HCT116 (cell line): ENCODE measurements at regions not wholly inside any gene's neighbourhood (a gene's known extent, or its start where the extent isn't known, plus 50 kb on each side); places are given as distances from the start of the nearest gene placed in this dataset.

Source experiments
- CTCF ChIP-seq, 3 experiments: fragments of 200-600 bp in 1 of 3; sonication (generic) in 1 of 3; IDR thresholded peaks in 2 of 3; conservative IDR thresholded peaks in 1 of 3; 2 replicates each; pipeline ENCODE4 v1.5.1; 2012 to 2017; ENCODE audit warnings: low read depth in 2 of 3, low read length in 2 of 3, antibody characterized with exemption in 1 of 3, borderline replicate concordance in 1 of 3, control low read depth in 1 of 3, mild to moderate bottlenecking in 1 of 3, mixed read lengths in 1 of 3, mixed run types in 1 of 3, moderate library complexity in 1 of 3; ENCODE audit not compliant: insufficient read depth in 1 of 3
- EZH2phosphoT487 ChIP-seq: fragments of 200-600 bp; IDR thresholded peaks from 2 replicates; pipeline ENCODE4 v1.6.1; 2018; ENCODE audit warnings: antibody characterized with exemption, borderline replicate concordance
- POLR2A ChIP-seq: IDR thresholded peaks from 2 replicates; pipeline ENCODE4 v1.7.0; 2011; ENCODE audit warnings: borderline replicate concordance; ENCODE audit not compliant: insufficient read depth, insufficient read length; ENCODE audit errors: extremely low read depth
- REST ChIP-seq: IDR thresholded peaks from 2 replicates; pipeline ENCODE4 v1.6.1; 2012; ENCODE audit warnings: low read depth
- ZBTB33 ChIP-seq: IDR thresholded peaks from 2 replicates; pipeline ENCODE4 v1.6.1; 2011; ENCODE audit warnings: mild to moderate bottlenecking, low read length, moderate library complexity; ENCODE audit not compliant: insufficient replicate concordance; ENCODE audit errors: extremely low read depth

- no peak for TF ChIP-seq POLR2A
- no peak for TF ChIP-seq CTCF (IDR thresholded peaks at IDR 0.05 in 2 of 3, conservative IDR thresholded peaks at IDR 0.05 in 1 of 3; ENCODE audit: borderline replicate concordance in 1 of 3, insufficient read depth in 1 of 3, low read depth in 2 of 3, low read length in 2 of 3)
- TF ChIP-seq ZBTB33 = no peak
- TF ChIP-seq EZH2phosphoT487 = no peak
- no peak for TF ChIP-seq REST
These were observed 87.3 kb upstream of the AKIRIN2 start for GRCh38 chr6:87789198-87789899.
